Activated CD8-positive, alpha-beta memory T cell treated with anti-CD3 and anti-CD28 coated beads, Interleukin-2, amount 50 U/mL, for 4 hours (primary cell): ENCODE measurements at regions not wholly inside any gene's neighbourhood (a gene's known extent, or its start where the extent isn't known, plus 50 kb on each side); places are given as distances from the start of the nearest gene placed in this dataset.

Experiments used
- DNase-seq: peaks from one replicate; pipeline ENCODE4 v3.0.0-alpha.2; 2020

DNA sequence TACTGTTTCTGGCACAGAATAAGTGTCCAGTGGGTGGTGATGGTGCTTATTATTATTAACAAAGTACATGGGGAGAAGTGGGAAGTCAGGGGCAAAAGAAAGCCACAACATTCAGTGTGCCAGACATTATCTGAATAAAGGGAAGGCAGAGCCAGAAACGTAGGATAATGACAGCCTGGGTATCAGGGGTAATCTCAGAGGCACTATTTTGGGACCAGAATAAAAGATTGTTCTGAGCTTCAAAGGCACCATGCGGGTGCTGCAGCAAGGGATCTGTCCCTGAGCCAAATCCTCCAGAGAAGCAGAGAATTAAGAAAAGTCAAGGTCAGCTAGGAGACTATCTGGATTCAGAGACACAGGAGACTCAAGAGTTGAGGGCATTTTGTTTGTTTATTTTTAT, 328.8 kb upstream of the GATB start:
- DNase-seq, result no peak

DNA sequence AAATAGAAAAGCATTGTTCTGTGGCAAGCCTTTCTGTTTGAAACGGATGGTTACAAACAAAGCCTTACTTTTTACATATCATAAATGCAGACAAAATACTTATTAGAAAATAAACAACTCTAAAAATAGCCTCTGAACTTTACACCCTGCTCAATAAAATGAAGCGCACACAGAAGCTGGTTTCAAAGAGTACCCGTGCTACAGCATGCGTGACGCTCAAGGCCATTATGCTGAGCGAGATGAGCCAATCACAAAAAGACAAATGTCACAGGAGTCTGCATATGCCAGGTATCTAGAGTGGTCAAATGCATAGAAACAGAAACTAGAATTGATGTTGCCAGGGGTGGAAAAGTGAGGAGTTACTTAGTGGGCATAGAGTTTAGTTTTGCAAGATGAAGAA, 326.5 kb upstream of the GATB start:
- no peak for DNase-seq

DNA sequence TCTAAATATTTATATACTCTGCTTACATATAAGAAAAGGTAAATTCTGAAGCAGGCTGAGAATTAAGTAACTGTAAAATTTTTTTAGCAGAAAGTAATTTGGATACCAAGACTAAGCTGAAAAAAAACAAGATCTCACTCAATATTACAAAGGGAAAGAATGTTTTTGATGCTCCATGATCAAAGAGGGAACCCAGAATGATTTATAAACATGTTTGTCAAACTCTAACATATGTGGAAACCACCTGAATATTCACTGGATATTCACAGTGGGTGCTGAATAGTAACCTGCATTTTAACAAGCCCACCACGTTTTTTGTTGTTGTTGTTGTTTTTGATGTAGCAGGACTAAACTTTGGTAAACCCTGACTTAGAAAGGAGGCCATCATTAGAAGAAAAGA, 324.9 kb upstream of the GATB start:
- no peak for DNase-seq

DNA sequence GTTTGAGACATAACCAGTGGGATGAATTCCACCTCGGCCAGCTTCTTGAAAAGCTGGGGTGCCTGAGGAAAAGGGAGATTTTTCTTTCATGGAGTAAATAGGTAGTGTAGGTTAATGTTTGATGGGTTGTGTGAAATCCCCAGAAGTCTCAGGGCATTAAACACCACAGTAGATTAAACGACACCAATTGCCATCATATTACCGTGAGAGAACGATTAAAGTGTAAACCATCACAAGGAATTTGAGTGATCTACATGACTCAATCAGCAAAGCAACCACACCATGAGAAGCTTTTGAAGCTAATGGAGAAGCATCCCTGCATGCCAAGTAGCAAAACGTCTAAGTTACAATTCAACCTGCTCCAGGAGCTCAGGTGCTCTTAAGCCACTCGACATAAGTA, 322.5 kb upstream of the GATB start:
- no peak for DNase-seq

DNA sequence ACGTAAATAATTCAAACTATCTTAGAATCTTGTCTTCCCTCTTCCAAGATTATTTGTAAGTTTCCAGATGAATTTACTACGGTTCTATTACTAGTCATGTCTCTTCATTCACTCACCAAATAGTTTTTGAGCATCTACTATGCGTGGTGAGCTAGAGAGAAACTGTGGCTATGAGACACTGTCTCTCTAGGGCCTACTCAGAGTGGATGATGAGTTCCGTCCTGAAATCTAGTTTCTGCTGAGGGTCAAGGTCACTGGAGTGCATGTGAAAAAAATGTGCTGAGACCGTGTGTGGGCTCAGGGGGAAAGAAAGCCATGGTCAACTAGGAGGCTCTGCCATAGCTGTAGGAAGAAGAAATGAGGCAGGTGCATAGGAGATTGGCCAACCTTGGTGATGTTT, 320.2 kb upstream of the GATB start:
- no peak for DNase-seq

DNA sequence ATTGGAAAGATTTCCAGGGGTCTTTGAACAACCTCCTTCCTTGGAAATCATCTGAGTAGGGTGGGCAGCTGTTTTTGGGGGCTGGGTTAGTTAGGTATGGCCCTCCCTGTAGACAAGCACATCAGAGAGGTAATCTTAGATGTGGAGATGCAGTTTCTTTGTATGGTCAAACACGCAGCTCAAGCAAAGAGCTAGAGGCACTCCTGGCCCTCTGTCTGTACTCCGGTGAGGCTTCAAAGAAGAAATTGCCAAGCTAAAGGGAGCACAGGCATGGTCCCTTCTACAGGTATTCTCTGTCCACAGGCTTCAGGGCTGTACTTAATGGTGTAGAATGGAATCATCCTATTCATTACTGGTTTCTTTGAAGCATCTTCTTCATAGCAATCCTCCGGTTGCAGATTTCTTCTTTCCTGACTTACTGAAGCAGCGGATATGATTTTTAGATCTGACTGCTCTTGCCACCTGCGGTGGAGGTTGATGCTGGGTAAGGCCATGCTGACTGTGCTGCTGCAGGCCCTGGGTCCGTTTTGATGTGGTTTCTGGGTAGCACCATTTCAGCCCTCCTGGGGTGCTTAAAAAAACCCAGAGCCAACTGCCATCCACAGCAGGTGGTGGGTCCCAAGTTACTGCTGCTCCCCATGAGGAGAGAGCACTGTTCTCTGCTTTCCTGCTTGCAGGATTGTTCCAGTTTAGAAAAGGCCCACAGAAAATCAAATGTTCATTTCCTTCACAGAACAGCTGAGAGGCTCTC, 318.9 kb upstream of the GATB start:
- peak; percentile 35 for DNase-seq

DNA sequence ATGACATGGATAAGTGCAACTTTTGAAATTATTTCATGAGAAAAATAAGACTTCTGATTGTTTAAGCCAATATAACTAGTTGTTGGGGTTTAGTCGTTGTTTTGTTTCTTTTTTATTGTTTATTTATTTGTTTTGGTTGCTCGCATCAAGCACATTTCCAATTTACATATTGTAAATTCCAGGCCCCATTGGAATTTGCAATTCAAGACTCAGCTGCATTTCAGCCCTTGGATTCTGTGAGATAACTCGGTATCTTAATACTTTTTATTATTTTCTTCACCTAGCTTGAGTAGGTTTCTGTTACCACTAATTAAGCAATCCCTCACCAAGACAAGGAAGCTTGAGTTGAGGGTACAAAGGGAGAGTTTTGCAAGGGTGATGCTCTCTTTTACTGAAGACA, 318.3 kb upstream of the GATB start:
- no peak for DNase-seq

DNA sequence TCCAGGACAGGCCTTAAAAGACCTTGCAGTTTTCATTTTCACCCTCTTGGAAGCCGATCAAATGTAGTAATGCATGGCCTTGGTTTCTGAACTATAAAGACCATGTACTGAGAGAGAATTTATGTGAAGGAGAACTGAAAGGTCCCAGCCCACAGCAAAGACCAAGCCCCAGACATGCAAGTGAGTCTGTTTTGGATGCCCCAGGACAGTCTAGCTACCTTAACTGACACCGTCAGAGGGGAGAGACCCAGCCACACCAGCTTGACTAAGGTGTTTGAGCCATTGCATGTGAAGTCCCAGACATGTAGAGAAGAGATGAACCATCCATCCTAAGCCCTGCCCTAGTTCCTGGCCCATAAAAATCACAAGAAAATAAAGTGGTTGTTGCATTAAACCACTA, 316.8 kb upstream of the GATB start:
- no peak for DNase-seq

DNA sequence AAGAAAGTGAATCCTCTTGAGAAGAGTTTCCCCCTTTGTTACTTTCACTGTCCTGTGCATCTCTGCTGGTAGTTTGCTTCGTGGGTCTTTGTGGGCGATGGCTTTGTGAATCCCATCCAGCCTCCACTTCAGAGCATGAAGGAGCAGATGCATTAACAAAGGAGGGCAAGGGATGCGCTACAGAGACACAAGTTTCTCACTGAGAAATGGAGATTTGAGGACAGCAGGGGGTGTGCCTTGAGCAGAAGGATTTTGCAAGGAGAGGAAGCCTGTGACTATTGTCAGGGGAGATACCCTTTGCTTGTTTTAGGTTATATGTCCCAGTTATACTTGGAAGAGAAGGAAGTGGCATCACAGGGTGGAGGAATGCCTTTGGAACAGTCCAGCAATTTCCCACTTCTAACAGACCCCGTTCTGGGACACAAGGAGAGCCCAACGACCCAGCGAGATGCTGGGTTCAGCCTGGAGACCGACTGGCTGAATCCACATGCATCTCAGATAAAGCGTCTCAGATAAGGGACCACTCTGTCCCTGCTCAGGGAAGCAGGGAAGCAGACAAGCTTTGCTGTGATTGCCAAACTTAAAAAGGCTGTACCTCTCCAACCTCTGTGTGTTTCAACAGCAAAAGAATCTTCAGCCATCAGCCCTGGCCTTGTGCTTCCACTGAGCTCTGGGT, 314.6 kb upstream of the GATB start:
- no peak for DNase-seq

DNA sequence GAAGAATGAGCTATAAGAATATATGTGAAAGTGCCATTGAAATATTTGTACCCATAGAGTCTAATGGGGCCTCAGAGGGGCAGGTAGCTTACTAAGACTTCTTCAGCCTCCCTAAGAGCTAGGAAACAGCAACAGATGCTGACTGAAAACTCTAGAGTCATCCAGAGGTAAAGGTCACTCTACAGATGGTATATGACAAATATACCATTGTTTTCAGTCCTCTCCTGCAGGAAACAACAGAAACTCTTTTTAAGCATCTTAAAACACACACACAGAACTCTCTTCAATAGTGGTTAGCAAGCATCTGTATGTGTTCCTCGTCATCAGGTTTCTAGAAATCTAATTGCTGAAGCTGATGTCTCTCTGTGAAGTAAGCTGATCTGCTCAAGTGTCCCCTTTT, 313.8 kb upstream of the GATB start:
- DNase-seq, result no peak

DNA sequence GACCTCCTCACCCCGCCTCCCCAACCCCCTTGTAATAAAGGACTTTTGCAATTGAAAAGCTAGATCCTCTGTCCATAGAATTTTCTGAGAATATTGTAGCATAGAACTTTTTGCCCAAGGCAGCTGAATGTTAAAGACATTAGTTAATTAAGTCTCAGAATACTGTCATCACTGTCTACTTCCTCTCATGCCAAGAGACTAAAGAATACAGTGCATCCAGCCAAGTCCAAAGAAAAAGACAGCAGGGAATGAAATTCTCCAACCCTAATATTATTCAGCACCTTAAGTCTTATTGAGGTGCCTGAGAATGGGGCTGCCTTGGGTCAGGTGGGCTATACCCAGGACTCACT, 313.3 kb upstream of the GATB start:
- no peak for DNase-seq

DNA sequence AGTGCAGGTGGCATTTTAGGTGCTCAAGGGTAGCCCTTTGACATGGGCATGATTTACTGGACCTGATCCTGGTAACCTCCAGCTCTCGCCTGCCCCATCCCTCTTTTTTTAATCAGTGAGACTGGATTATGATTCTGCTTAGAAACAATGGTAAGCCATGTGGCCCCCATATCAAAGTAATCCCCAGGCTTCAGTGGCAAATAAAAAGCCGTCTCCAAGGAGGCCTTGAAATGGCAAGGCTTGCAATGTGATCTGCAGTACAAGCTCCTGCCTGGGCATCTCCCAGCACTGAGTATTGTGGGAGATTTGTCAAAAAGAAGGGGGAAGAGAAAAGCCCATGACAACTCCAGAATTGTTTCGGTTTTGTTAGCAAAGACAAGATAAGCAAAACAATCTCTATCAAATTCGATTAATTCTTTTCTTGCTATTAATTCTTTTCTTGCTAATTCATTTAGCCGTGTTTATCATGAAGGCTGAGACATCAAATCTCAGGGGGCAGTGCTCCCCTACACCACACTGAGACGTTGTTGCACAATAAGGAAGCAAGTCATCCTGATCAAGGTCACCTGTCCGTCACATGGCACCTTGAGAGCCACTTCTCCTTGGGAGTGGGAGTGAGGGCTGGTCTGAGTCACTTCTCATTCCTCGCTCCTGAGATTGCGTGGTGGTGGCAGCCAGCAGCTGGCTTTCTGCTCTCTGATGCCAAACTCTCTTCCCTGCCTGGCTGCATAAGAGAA, 312.7 kb upstream of the GATB start:
- DNase-seq, result no peak

DNA sequence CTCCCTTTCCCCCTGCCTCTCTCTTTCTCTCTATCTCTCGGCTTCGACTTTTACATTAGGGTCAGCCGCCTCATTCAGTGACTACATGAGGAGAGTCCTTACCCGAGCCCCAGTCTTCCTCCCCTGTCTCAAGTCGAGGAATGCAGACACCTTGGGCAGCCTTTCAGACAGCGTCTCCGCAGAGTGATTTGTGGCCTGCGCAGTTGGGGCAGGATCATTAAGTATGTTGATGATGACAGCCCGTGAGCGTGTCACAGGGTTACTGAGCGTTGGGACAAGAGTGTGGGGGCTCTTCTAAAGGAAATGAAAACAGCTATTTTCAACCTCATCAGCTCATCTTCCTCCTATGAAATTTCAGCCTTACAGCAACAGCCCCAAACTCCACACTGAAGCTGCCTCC, 312.1 kb upstream of the GATB start:
- DNase-seq, result no peak

DNA sequence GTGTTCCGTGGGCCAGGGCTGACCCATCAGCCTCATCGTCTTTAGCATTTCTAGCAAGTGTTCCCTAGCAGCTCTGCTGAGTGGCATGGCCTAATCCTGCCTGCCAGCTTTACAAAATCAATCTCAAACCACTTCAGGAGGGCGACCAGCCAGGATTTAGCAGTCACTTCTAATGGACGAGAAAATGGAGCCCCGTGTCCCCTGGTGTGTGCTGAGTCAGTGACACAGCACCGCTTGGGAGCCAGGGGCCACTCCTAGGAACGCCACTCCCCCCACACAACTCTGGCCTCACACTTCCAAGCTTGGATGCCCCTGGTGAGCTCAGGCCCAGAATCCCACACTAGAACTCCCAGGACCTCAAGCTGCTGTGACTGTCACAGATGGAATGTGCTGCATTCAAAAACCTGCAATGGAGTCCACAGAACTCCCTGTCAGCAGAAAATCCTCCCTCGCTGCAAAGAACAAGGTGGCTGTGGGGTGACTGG, 311.2 kb upstream of the GATB start:
- DNase-seq, result no peak

DNA sequence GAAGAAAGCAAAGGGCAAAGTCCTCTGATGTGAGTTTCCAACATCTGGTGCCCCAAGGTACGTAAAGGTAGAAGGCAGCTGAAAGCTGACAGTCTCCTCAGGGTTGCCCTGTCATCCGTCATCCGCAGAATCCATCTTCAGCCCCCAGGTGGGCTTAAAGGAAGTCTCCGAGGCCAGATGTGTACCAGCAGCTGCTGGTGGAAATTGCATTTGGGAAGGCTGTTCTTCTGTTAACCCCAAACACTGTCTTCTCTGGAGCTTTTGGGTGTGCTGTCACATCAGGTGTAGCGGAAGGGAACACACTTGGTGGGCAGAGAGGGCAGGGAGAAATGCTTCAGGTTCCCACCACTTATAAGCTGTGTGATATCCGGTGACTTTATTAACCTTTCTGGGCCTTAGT, 310.0 kb upstream of the GATB start:
- DNase-seq, result no peak

DNA sequence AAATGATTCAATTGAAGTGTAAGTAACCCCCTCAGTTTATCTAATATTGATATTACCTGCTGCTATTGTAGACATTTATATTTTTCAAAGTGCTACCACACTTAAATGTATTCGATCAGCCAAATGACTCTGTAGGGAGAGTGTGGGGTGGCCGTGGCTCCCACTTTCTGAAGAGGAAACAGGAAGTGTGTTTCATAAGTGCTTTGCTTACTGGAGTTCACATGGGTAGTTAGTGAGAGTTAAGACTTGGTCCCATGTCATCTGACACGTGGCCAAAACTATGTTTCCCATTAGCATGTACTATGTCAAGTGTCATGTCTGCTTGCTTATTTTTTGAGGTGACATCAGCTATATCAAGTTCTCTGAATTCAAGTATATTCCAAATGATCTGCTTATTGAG, 308.1 kb upstream of the GATB start:
- DNase-seq, result no peak

DNA sequence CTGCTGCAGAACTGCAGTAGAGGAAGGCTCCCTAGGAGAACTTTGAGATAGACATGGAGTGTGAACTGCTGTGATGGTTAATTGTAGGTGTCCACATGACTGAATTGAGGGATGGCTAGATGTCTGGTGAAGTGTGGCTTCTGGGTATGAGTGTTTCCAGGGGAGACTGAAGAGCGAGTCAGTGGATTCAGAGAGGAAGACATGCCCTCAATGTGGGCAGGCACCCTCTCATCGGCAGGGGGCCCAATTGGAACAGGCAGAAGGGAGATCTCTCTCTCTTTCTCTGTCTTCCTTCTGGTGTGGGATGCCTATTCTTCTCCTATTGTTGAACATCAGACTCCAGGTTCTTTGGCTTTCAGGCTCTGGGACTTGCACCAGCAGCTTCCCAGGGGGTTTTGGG, 304.7 kb upstream of the GATB start:
- DNase-seq, result no peak

DNA sequence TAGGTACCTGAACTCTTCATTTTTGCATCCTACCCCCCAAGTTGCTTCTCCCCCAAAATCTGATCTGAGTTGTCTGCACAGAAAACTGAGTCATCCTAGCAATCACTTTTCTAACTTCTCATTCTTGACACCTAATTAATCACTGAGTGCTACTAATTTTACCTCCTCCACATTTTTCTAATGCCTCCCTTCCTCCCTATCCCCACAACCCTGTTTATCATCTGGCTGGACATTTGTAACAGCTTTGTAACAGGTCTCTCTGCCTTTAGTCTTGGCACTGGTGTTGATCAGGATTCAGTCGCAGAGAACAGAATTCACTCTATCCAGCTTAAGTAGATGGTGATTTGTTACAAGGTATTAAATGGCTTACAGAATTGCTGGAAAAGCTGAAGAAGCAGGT, 303.9 kb upstream of the GATB start:
- no peak for DNase-seq

DNA sequence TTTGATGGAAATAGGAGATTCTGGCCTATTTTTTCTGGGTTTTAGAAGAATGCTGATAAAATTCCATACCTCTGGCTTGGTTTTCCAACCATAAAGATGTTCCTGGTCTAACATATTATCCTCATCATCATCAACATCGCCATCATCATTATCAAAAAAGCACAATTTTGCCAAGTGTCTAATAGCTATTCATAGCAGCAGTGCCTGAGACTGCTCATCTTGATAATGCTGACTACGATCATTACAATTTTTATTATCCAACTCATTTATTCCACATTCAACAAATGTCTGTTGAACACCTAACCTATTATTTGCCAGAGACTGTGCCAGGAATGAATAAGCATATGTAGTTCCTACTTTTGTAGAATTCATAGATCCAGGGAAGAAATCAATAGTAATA, 303.5 kb upstream of the GATB start:
- no peak for DNase-seq

DNA sequence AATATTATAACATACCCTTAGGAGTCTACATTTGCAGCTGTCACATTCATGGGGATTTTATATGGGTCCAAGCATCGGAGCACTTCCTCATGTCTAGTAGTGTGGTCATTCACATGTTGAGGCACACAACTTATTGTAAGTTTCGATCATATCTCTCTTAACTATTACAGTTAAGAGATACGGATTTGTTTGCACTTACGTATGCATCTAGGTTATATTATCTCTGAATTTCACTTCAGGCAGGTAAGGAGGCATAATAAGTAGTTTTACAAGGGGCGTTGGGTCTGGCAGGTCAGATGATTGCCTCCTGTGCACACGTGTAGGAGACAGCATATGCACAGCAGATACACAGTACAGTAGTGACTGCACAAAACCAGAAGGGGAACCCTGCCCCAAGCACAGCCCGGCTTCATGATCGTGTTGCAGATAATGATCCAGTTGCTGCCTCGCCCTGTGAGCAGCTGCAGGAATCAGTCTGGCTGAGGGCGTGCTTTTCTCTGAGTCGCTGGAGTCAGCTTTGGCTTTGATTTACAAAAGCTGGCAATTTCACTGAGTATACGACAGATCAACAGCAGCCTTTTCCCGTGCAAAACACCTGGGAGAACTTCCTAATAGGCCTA, 302.9 kb upstream of the GATB start:
- peak; percentile 20 for DNase-seq

DNA sequence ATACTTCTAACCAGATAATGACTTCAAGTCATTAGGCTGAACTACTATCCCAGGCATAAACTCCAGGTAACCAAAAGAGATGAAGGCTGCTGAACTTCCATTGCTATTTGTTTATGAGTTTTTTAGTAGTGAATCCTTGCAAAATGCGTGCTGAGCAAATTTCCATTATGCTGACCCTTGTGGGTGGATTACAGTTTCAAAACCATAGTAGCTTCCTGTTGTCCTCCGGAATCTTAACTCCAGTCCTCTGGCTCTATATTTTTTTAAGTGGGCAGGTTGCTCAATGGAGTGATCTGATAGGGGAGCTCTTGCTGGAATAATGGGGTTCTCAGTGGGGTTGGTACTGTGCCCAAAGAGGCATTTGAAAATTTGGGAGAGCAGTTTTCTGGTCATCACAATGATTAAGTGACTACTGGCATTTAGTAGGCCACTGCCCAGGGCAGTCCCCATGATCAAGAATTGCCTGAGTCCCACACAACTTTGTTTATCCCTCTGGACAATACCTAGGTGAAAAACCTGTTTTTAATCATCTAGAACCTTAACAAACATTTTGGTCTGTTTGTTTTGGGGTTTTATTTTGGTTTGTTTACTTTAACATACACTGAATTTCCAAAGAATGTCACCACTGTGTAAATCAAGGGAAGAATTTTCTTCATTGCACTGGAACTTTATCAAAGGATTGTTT, 302.3 kb upstream of the GATB start:
- DNase-seq, result no peak

DNA sequence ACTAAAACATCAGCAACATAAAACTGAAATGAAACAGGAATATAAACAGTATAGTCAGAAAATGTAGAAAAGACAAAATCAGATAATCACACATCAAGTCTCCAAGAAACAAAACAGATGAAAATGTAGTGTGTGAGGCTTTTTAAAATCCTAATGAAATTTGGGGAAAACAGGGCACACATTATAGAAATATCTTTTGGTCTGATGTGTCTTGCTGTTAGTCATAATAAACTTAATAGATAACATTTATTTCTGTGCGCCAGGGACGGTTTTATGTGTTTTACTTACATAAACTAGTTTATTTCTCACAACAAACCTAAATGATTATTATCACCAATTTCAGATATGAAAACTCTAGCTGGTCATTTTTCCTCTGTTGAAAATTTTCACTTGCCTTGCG, 293.9 kb upstream of the GATB start:
- no peak for DNase-seq

DNA sequence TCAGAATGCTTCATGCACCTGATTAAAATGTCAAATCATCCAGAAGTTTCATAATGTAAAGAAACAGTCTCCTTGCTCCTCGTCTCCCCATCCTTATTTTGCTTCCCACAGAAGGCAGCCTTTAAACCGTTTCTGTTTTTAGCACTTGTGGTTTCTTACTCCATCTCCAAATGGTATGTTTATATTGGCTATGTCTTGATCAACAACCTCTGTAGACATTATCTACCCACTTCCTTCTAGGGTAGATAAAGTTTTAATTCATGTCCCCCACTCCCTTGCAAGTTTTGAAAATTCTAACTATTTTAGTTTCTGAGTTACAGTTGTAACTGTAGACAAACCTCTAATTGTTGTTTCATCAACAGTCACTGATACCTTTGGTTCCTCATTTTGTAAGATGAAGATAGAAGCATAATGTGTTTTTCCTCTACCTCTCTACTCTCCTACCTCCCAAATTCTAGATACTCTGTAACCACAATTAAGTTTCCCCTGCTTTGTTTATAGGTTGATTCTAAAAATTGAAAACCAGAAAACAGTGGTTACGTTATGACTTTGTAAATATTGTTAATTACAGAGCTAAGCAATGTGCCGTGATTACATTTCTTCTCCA, 291.7 kb upstream of the GATB start:
- no peak for DNase-seq
